ENCODE measurements at regions not wholly inside any gene's neighbourhood (a gene's known extent, or its start where the extent isn't known, plus 50 kb on each side); places are given as distances from the start of the nearest gene placed in this dataset.

DNA sequence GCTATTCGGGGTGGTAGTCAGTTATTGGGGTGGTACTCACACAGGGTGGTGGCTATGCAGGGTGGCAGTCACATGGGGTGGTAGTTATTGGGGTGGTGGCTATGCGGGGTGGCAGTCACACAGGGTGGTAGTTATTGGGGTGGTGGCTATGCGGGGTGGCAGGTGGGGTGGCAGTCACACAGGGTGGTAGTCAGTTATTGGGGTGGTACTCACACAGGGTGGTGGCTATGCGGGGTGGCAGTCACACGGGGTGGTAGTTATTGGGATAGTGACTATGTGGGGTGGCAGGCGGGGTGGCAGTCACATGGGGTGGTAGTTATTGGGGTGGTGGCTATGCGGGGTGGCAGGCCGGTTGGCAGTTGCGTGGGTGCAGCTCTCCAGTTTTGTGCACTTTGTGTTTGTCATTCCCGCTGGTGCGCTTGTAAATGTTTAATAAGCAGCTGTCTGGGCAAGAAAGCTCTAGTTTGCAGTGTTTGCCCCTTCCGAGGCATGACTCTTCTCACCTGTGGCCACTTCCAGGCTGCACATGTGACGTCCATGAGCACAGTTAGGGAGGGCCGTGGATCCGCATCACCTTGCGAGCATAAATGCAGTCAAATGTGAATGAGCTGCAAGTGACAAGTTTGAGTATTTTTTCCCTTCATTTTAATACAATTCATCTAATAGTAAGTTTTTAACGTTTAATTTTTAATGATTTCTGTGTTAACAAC lies 219.0 kb upstream of the CST7 start:
- H2AFZ ChIP-seq (ENCODE audit: low read length): no peak overlapping the region
- no peaks in the 10 kb centered on the region for H3K4me1 ChIP-seq (ENCODE audit: low read length)
- H3K9me3 ChIP-seq (replicated peaks; ENCODE audit: insufficient read depth, low read length): no peaks in the 10 kb centered on the region
- H3K27me3 ChIP-seq (replicated peaks; ENCODE audit: insufficient read depth, low read length): no peaks in the 10 kb centered on the region
- H3F3A ChIP-seq (ENCODE audit: insufficient read depth, low read length): no peaks in the 10 kb centered on the region
- H4K20me1 ChIP-seq (ENCODE audit: insufficient read depth, low read length): no peaks in the 10 kb centered on the region
- no peaks in the 10 kb centered on the region for H3K79me2 ChIP-seq (ENCODE audit: low read length)
- H3K36me3 ChIP-seq (replicated peaks; ENCODE audit: insufficient read depth, low read length): no peaks in the 10 kb centered on the region
- no peak overlapping the region for H3K4me2 ChIP-seq (ENCODE audit: low read depth, low read length)
- no peak overlapping the region for H3K27ac ChIP-seq (ENCODE audit: low read length)
- H3K4me3 ChIP-seq (ENCODE audit: low read length): no peak overlapping the region
- DNase-seq: no peak
- H3K9ac ChIP-seq (ENCODE audit: low read length): no peak overlapping the region
- no peak for TF ChIP-seq CTCF (IDR thresholded peaks at IDR 0.05; ENCODE audit: low read length)
- TF ChIP-seq EZH2phosphoT487 (IDR thresholded peaks at IDR 0.05; ENCODE audit: low read length): no peak
- no peak for TF ChIP-seq EZH2 (optimal IDR thresholded peaks at IDR 0.05; ENCODE audit: low read depth, low read length)
- no peaks in the 10 kb centered on the region for H3K9me2 ChIP-seq (replicated peaks; ENCODE audit: insufficient read depth, low read length)

GRCh38 chr20:24730750-24731149 lies 218.3 kb upstream of the CST7 start:
- no peaks in the 10 kb centered on the region for H3K9me3 ChIP-seq (replicated peaks; ENCODE audit: insufficient read depth, low read length)
- H3K4me2 ChIP-seq (ENCODE audit: low read depth, low read length): no peak overlapping the region
- H3K36me3 ChIP-seq (replicated peaks; ENCODE audit: insufficient read depth, low read length): no peaks in the 10 kb centered on the region
- no peaks in the 10 kb centered on the region for H3K79me2 ChIP-seq (ENCODE audit: low read length)
- H3K27me3 ChIP-seq (replicated peaks; ENCODE audit: insufficient read depth, low read length): no peaks in the 10 kb centered on the region
- no peaks in the 10 kb centered on the region for H3F3A ChIP-seq (ENCODE audit: insufficient read depth, low read length)
- no peak for DNase-seq
- no peak overlapping the region for H3K9ac ChIP-seq (ENCODE audit: low read length)
- TF ChIP-seq CTCF (IDR thresholded peaks at IDR 0.05; ENCODE audit: low read length): no peak
- no peak for TF ChIP-seq EZH2 (optimal IDR thresholded peaks at IDR 0.05; ENCODE audit: low read depth, low read length)
- no peak for TF ChIP-seq EZH2phosphoT487 (IDR thresholded peaks at IDR 0.05; ENCODE audit: low read length)
- H2AFZ ChIP-seq (ENCODE audit: low read length): no peak overlapping the region
- no peaks in the 10 kb centered on the region for H3K4me1 ChIP-seq (ENCODE audit: low read length)
- H3K9me2 ChIP-seq (replicated peaks; ENCODE audit: insufficient read depth, low read length): no peaks in the 10 kb centered on the region
- no peak overlapping the region for H3K4me3 ChIP-seq (ENCODE audit: low read length)
- no peak overlapping the region for H3K27ac ChIP-seq (ENCODE audit: low read length)
- no peaks in the 10 kb centered on the region for H4K20me1 ChIP-seq (ENCODE audit: insufficient read depth, low read length)

DNA sequence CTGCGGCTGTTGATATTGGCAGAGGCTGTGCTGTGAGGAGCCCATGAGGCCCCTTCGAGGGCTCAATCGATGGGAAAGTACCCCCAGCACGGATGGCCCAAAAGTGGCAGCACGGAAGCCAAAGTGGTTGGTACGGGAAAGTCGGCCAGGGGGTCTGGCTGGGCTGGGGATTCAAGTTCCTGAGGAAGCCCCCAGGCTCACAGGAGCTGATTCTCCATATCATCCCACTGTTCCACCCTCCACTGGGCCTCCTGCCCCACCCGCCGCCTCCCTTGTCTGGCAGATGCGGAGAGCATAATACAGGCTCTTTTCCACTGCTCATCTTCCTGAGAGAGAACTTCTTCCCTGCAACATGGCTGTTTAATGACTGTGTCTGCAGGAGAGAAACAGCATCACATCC lies 217.8 kb upstream of the CST7 start:
- Histone ChIP-seq H3K9me2 (replicated peaks; ENCODE audit: insufficient read depth, low read length) (no peaks in the 10 kb centered on the region), H3K9me3 (replicated peaks; ENCODE audit: insufficient read depth, low read length) (no peaks in the 10 kb centered on the region), H3F3A (ENCODE audit: insufficient read depth, low read length) (no peaks in the 10 kb centered on the region), H3K27me3 (replicated peaks; ENCODE audit: insufficient read depth, low read length) (no peaks in the 10 kb centered on the region), H3K36me3 (replicated peaks; ENCODE audit: insufficient read depth, low read length) (no peaks in the 10 kb centered on the region), H3K4me1 (ENCODE audit: low read length) (no peaks in the 10 kb centered on the region), H2AFZ (ENCODE audit: low read length) (no peak overlapping the region), H3K4me3 (ENCODE audit: low read length) (no peak overlapping the region), H3K27ac (ENCODE audit: low read length) (no peak overlapping the region), H4K20me1 (ENCODE audit: insufficient read depth, low read length) (no peaks in the 10 kb centered on the region), H3K4me2 (ENCODE audit: low read depth, low read length) (no peak overlapping the region), H3K9ac (ENCODE audit: low read length) (no peak overlapping the region), H3K79me2 (ENCODE audit: low read length) (no peaks in the 10 kb centered on the region)
- no peak for DNase-seq
- TF ChIP-seq EZH2 (optimal IDR thresholded peaks at IDR 0.05; ENCODE audit: low read depth, low read length) (no peak), CTCF (IDR thresholded peaks at IDR 0.05; ENCODE audit: low read length) (no peak), EZH2phosphoT487 (IDR thresholded peaks at IDR 0.05; ENCODE audit: low read length) (no peak)
